Skin of body (tissue), 1 donor: ENCODE measurements at regions not wholly inside any gene's neighbourhood (a gene's known extent, or its start where the extent isn't known, plus 50 kb on each side); places are given as distances from the start of the nearest gene placed in this dataset.
"Not testable (repeated sequence)": the region's sequence is repeated elsewhere in the genome, so short reads cannot be mapped to it uniquely, and the experiment has no call there.

Source experiments
- DNase-seq: peaks from one replicate; lab custom pipeline; 2025; lab: John Stamatoyannopoulos, UW

- no peak for DNase-seq
Observed at GRCh38 chr10:114730291-114730690, 72.2 kb upstream of the ABLIM1 start.

GRCh38 chr10:114732931-114733330, 74.9 kb upstream of the ABLIM1 start:
- no peak for DNase-seq

- DNase-seq, result no peak
Observed at GRCh38 chr10:114735946-114736345, 77.9 kb upstream of the ABLIM1 start.

- no peak for DNase-seq
Observed at GRCh38 chr10:114743521-114744231, 77.9 kb upstream of the FHIP2A start.

DNA sequence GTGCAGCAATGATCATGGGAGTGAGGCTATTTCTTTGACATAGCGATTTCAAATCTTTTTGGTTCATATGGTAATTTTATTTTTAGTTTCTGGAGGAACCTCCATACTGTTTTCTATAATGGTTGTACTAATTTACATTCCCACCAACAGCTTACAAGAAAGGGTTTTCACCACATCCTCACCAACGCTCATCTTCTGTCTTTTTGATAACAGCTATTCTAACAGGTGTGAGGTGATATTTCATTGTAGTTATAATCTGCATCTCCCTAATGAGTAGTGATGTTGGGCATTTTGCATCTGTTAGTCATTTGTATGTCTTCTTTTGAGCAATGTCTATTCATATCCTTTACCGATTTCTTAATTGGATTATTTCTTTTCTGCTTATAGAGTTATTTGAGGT, 75.0 kb upstream of the FHIP2A start:
- no peak for DNase-seq

- no peak for DNase-seq
Observed at GRCh38 chr10:114748241-114748640, 73.3 kb upstream of the FHIP2A start.

DNA sequence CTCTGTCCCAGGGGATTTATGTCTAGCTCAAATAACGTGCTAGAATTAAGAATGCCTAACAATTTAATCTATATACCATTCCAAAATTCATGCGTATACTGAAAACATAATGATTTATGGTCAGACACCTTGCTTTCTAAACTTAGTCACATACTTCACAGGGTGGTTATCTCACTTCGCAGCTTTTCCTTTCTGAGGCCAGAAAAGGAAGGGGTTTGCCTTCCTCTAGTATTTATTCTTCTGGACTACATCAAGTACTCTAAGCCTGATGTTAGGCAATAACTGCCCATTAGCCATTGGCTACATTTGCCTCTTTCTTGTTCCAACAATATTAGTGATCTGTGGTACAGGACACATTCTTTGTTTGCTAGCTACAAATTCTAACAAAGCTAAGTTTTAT, 72.6 kb upstream of the FHIP2A start:
- DNase-seq, result peak; percentile 13

GRCh38 chr10:114749510-114749909, 72.1 kb upstream of the FHIP2A start:
- no peak for DNase-seq

- DNase-seq, result no peak
Observed at GRCh38 chr10:114751856-114752255, 69.7 kb upstream of the FHIP2A start.

- DNase-seq, result not testable (repeated sequence)
Observed at GRCh38 chr10:114752570-114752969, 69.0 kb upstream of the FHIP2A start.

GRCh38 chr10:114753126-114753525, 68.5 kb upstream of the FHIP2A start:
- DNase-seq, result no peak

DNA sequence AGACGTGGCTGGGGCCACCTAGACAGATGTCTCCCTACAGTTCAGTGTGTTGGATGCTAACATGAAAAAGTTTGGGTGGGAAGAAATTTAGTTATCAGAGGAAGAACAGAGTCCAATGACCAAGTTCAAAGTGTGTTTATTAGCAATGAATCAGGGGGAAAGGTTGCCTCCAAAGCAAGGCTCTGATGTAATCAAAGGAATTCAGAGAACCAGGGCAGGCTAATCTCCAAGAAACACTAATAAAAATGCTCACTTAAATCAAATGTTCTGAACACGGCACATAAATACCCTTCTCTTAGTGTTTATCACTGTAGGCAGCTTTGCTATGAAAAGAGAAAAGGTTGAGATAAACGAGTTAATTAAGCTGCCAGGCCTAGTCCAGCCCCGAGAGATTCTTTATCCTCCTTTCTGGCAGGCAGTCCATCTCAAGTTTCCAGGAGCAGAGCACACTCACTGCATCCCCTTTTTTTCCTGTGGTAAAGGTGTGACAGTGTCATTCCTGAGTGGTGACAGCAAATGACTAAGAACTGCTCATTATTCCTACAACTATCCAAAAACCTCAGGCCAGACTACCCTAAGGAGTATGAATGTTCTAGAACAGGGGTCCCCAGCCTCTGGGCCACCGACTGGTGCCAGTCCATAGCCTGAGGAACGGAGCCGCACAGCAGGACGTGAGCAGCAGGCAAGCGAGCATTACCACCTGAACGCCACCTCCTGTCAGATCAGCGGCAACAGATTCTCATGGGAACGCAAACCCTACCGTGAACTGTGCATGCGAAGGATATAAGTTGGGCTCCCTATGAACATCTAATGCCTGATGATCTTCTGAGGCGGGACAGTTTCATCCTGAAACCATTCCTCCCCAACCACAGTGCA, 66.9 kb upstream of the FHIP2A start:
- DNase-seq, result no peak

GRCh38 chr10:114755537-114755936, 66.0 kb upstream of the FHIP2A start:
- DNase-seq, result no peak

- no peak for DNase-seq
Observed at GRCh38 chr10:114758331-114758730, 63.2 kb upstream of the FHIP2A start.

GRCh38 chr10:114761205-114762193, 60.1 kb upstream of the FHIP2A start:
- no peak for DNase-seq

DNA sequence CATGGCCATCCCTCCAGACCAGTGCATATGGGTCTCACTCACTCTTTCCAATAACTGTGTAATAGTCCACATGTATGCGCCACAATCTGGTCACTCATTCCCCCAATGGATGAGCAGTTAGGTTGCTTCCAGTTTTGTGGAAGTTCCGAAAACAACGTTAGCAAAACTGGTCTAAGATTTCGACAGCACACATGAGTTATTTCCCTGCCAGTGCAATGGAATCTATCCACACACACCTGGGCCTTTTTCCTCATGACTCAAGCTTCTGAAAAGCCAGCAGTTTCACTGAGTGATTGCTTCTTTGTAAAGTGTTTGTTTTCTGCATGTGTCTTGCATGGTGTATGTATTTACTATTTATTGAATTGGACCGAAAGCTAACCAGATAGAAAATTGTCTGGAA, 58.8 kb upstream of the FHIP2A start:
- no peak for DNase-seq

DNA sequence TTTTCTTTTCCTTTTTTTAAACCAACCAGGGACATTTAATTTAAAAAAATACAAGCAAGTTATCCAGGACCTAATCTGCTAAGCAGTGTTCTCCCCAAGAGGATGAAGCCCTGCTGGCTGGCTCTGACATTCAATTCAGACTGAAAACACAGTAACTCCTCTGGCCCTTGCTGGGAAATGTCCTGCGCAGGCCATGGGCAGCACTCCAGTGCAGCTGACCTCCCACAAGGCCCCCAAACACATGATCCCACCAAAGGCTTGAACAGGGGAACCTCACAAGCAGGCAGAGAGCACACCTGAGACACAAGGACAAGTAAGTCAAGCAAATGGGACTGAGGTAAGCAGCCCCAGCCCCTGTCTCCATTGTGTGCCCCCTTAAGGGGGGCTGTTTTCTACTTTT, 56.9 kb upstream of the FHIP2A start:
- no peak for DNase-seq

DNA sequence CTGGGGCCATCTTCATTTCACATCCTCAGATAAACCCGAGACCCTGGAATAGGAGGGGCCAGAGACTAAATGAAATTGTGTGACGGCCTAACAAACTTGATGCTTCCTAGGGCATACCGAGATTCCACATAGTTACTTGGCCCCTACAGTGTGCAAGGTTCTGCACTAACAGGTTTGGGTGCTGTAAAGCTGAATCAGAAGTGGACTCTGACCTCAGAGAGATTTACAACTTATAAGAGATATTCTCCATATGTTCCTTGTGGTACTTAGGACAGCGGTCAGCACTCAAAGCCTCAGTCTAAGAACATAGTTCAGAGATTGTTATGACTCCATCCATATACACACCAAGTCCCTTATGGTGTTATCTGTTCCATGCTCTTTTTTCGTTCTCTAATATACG, 55.1 kb upstream of the FHIP2A start:
- DNase-seq, result no peak

DNA sequence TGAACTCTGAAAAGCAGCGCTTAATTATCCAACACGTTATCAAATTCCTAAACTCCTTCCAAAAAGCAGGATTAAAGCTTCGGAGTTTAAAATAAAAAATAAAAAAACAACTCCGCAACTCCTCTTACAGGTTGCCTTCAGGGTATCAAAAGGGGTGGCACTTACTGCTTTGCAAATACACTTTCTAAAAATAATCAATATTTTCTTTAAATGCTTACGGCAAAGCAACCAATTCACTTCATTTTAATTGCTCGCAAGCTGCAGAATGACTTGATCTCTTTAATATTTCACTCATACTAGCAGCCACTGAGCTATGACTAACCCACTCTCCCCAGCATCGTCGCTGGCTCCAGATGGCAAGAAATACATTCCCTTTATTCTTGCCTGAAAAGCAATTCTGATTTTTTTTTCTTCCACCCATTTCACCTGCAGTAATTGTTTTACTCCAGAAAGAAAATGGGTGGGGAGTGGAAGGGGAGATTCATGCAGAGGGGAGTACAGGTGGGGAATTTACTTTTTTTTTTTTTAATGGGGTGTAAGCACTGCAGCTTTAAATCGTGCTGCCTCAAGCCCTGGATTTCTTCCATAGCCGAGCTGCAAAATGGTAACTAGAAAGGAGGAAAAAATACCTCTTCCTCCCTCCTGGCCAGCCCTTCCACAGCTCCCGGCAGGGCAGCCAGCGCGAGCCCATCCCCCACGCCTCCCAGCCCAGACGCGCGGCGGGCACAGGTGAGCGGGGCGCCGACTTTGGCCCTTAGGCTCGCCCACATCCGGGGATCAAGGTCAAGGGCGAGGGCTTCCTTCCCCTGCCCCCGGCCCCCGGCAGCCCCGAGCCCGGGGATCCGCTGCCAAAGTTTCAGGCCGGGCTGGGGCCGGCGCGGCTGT, 54.2 kb upstream of the FHIP2A start:
- DNase-seq, result no peak

GRCh38 chr10:114767986-114768821, 53.4 kb upstream of the FHIP2A start:
- DNase-seq, result no peak
